T-helper 2 cell treated with Interferon-gamma antibody and Interleukin-4, amounts not matched to agents 5 μg/mL and 100 μg/mL, for 36 hours (primary cell): ENCODE measurements at regions not wholly inside any gene's neighbourhood (a gene's known extent, or its start where the extent isn't known, plus 50 kb on each side); places are given as distances from the start of the nearest gene placed in this dataset.

ENCODE experiments used
- DNase-seq: peaks from one replicate; pipeline ENCODE4 v3.0.0; 2021; ENCODE audit warnings: low spot score
- H3K27ac Mint-ChIP-seq: one replicate; pipeline ENCODE4 v1.8.0; 2021; ENCODE audit warnings: mild to moderate bottlenecking, mixed read lengths
- H3K27me3 Mint-ChIP-seq: one replicate; pipeline ENCODE4 v1.8.0; 2021; ENCODE audit warnings: low read depth, mixed read lengths
- H3K36me3 Mint-ChIP-seq: one replicate; pipeline ENCODE4 v1.8.0; 2021; ENCODE audit warnings: low read depth, mixed read lengths
- H3K4me1 Mint-ChIP-seq: one replicate; pipeline ENCODE4 v1.8.0; 2021; ENCODE audit warnings: low read depth, mixed read lengths
- H3K4me3 Mint-ChIP-seq: one replicate; pipeline ENCODE4 v1.8.0; 2022; ENCODE audit warnings: mild to moderate bottlenecking, moderate library complexity, mixed read lengths
- H3K9me3 Mint-ChIP-seq: one replicate; pipeline ENCODE4 v1.8.0; 2021; ENCODE audit warnings: mixed read lengths

DNA sequence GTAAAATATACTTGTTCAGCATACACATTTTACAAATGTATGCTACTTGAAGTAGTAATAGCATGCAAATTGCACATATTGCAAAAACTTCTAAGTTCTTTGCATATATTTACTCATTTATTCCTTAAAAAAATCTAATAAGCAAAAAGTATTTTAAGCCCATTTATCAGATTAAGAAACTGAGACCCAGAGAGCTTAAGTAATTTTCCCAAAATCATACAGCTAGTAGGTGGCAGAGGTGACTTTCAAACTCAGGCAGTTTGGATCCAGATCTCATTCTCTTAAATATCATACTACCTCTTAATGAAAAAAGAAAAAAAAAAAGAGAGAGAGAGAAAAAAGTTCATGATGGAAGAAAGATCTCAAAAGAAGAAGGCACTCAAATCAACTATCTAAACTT, 157.9 kb downstream of the RPS12 start:
- no peaks in the 10 kb centered on the region for H3K4me1 Mint-ChIP-seq
- no peak for DNase-seq
- no peak overlapping the region for H3K4me3 Mint-ChIP-seq
- peaks cover 5% of the 10 kb centered on the region for H3K27me3 Mint-ChIP-seq
- H3K27ac Mint-ChIP-seq = no peak overlapping the region
- no peaks in the 10 kb centered on the region for H3K9me3 Mint-ChIP-seq
- no peaks in the 10 kb centered on the region for H3K36me3 Mint-ChIP-seq

DNA sequence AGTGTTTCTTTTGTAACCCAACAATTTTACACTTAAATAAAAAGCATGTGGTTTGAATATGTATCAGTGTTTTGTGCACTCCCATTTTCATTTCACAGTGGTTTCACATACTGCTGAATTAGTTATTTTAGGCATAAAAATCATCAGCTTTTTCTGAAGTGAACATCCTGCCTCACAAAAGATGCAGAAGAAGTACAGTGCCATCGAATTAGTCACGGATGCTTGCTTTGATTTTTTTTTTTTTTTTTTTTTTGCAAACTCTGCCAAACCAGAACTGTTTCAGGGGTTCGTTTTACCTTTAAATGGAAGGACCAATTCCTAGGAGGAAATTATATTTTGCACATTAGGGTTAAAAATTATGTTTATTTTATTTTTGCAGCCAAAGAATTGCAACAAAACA, 158.6 kb downstream of the RPS12 start:
- H3K27me3 Mint-ChIP-seq = peaks cover 9% of the 10 kb centered on the region
- no peak for DNase-seq
- no peaks in the 10 kb centered on the region for H3K9me3 Mint-ChIP-seq
- no peaks in the 10 kb centered on the region for H3K36me3 Mint-ChIP-seq
- H3K4me1 Mint-ChIP-seq = no peaks in the 10 kb centered on the region
- H3K27ac Mint-ChIP-seq = no peak overlapping the region
- no peak overlapping the region for H3K4me3 Mint-ChIP-seq

DNA sequence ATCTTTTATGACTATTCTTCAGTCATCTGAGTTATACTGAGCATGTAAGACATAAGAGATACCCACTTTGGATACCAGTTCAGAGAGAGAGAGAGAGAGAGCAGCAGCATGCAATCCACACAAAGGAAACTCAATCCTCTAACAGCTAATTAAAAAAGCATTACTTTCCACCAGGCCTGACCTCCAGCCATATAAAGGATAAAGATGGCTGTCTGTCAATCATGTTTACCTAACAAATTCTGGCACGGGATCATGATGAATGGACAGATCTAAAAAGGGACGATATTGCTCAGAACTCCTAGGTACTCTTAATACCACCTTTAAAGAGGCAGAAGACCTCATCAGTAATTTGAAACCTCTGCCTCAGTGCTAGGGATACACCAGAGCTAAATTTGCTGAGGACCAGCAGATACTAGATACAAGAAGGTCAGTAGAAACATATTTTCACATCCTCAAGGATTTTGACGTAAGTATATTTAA, 159.2 kb downstream of the RPS12 start:
- Mint-ChIP-seq H3K36me3 (no peaks in the 10 kb centered on the region), H3K27ac (no peak overlapping the region), H3K4me3 (no peak overlapping the region), H3K4me1 (no peaks in the 10 kb centered on the region), H3K9me3 (no peaks in the 10 kb centered on the region), H3K27me3 (peaks cover 11% of the 10 kb centered on the region)
- DNase-seq = no peak

DNA sequence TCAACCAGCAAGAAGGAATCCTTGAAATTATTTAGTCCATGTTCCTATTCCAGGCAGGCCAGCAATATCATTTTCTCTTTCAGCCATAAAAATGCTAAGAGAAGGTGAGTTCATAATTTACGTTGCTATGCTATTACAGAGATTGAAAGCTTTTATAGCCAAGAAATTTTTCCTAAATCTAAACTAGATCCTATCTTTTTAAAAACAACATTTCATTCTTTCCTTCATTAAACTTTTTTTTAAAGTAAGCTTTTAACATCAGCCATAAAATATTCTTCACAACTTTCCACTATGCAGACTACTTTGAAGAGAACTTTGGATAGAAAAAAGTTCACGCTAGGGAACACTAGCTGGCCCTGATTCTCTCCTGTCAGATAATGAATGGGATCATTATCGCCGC, 159.8 kb downstream of the RPS12 start:
- Mint-ChIP-seq H3K36me3 (no peaks in the 10 kb centered on the region), H3K9me3 (no peaks in the 10 kb centered on the region), H3K27me3 (peaks cover 13% of the 10 kb centered on the region), H3K27ac (no peak overlapping the region), H3K4me1 (no peaks in the 10 kb centered on the region), H3K4me3 (no peak overlapping the region)
- no peak for DNase-seq

- DNase-seq = no peak
- Mint-ChIP-seq H3K27me3 (peaks cover 13% of the 10 kb centered on the region), H3K4me1 (no peaks in the 10 kb centered on the region), H3K27ac (no peak overlapping the region), H3K4me3 (no peak overlapping the region), H3K9me3 (no peaks in the 10 kb centered on the region), H3K36me3 (no peaks in the 10 kb centered on the region)
Measured at GRCh38 chr6:132977413-132977812, 163.0 kb downstream of the RPS12 start.

DNA sequence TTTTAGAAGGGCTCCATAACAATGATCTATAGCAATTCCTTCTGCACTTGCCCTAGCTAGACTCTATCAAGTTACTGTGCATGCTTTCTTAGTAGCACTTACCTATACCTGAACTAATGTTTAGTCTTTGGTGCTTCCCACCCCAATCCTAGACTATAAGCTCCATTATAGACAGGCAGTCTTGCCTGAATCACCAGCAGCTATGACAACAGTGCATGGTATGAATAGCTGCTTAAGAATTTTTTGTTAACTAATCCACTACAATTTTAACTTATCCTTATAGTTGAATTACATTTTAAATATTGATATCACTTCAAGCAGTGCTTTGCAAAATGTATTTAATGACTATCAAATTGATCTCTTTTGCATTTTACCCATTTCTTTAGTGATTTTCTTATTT, 164.3 kb downstream of the RPS12 start:
- no peaks in the 10 kb centered on the region for H3K9me3 Mint-ChIP-seq
- H3K4me3 Mint-ChIP-seq = no peak overlapping the region
- H3K27me3 Mint-ChIP-seq = peaks cover 13% of the 10 kb centered on the region
- no peak overlapping the region for H3K27ac Mint-ChIP-seq
- H3K36me3 Mint-ChIP-seq = no peaks in the 10 kb centered on the region
- no peaks in the 10 kb centered on the region for H3K4me1 Mint-ChIP-seq
- no peak for DNase-seq

GRCh38 chr6:132993738-132994137, 179.4 kb downstream of the RPS12 start:
- H3K9me3 Mint-ChIP-seq = no peaks in the 10 kb centered on the region
- no peak overlapping the region for H3K27ac Mint-ChIP-seq
- no peaks in the 10 kb centered on the region for H3K4me1 Mint-ChIP-seq
- DNase-seq = no peak
- no peak overlapping the region for H3K4me3 Mint-ChIP-seq
- no peaks in the 10 kb centered on the region for H3K36me3 Mint-ChIP-seq
- H3K27me3 Mint-ChIP-seq = peaks cover 2% of the 10 kb centered on the region

DNA sequence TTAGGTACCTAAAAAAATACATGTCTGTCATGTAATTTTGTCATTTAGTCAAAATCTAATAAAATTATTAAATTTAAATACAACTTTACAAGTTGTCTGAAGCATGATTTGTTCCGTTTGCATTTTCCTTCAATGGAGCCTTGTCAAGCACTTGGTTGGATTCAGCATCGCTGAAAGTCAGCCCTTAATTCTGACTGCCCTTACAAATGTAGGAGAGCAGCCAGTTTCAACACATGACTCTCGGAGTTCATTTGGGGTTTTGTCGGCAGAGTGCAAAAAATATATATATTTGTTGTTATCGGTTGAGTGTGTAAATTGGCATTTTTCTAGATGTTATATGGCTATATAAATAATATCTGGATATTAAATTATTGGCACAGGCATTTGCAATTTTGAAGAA, 180.6 kb downstream of the RPS12 start:
- no peak for DNase-seq
- no peak overlapping the region for H3K4me3 Mint-ChIP-seq
- no peaks in the 10 kb centered on the region for H3K36me3 Mint-ChIP-seq
- no peaks in the 10 kb centered on the region for H3K9me3 Mint-ChIP-seq
- H3K4me1 Mint-ChIP-seq = no peaks in the 10 kb centered on the region
- no peak overlapping the region for H3K27ac Mint-ChIP-seq
- H3K27me3 Mint-ChIP-seq = peaks cover 2% of the 10 kb centered on the region

DNA sequence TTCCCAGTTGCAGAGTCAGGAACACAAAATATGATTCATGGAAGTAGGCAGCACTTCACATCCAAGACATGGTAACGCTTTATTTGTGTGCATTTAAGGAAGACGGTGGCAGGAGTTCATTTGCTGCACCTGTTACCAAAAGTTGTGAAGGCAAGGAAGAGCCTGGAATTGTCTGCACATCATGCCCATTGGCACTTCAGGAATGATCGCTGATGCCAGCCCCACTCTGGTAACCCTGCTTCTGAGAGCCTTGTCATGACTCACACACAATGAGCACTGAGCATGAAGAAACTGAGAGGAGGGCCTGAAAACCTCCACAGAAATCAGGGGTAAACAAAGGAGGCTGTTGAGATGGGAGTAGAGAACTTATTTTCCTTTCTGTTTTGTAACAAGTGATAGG, 181.1 kb downstream of the RPS12 start:
- Mint-ChIP-seq H3K27ac (no peak overlapping the region), H3K36me3 (no peaks in the 10 kb centered on the region), H3K27me3 (peaks cover 2% of the 10 kb centered on the region), H3K9me3 (no peaks in the 10 kb centered on the region), H3K4me3 (no peak overlapping the region), H3K4me1 (no peaks in the 10 kb centered on the region)
- DNase-seq = no peak

- Mint-ChIP-seq H3K9me3 (no peaks in the 10 kb centered on the region), H3K27ac (no peak overlapping the region), H3K36me3 (no peaks in the 10 kb centered on the region), H3K27me3 (peaks cover 2% of the 10 kb centered on the region), H3K4me1 (no peaks in the 10 kb centered on the region), H3K4me3 (no peak overlapping the region)
- no peak for DNase-seq
Measured at GRCh38 chr6:132998418-132998817, 184.0 kb downstream of the RPS12 start.

DNA sequence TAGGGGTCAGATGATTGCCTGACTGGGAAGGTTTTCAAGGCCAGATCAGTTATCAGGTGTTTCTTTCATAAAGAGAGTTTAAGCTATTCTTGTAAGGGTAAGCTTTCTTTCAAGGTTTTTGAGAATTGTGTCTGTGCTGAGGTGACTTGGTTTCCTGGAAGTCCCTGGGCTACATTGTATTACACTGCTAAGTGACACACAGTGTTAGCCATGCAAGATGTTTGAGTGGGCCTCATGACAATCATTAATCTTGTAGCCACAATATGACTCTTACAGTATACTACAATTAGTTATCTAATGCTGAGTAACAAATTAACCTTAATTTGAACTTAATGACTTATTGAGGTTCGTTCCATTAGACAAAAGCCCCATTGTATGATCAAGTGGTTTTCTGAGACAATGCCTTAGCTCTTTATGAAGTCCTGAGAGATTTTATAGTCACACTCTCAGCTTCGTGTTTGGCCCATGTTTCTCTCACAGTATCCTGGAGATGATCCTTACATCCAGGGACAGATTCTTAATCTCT, 186.7 kb downstream of the RPS12 start:
- H3K27ac Mint-ChIP-seq = no peak overlapping the region
- no peak overlapping the region for H3K4me3 Mint-ChIP-seq
- no peaks in the 10 kb centered on the region for H3K4me1 Mint-ChIP-seq

DNA sequence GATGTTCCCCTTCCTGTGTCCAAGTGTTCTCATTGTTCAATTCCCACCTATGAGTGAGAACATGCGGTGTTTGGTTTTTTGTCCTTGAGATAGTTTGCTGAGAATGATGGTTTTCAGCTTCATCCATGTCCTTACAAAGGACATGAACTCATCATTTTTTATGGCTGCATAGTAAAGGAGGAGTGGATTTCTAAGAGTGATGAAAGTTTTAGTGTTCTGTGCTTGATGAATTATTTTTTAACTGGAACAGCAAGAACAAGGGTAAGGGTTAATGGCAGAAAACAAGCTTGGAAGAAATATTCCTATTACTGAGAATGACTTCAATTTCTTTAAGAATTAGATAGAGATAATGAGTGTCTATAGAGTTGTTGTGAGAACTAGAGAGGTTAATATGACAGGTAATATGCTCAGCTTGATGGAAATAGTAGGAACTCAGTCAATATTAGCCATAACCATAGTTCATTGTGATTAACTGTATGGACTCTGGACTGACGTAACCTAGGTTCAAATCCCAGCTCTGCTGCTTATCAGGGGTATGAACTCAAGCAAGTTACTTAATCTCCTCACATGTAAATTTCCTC, 190.0 kb downstream of the RPS12 start:
- no peak for DNase-seq
- no peak overlapping the region for H3K4me3 Mint-ChIP-seq
- no peaks in the 10 kb centered on the region for H3K36me3 Mint-ChIP-seq
- H3K27ac Mint-ChIP-seq = no peak overlapping the region
- no peaks in the 10 kb centered on the region for H3K27me3 Mint-ChIP-seq
- H3K4me1 Mint-ChIP-seq = no peaks in the 10 kb centered on the region
- no peaks in the 10 kb centered on the region for H3K9me3 Mint-ChIP-seq

More for the DNA sequence above, 186.7 kb downstream of the RPS12 start:
- H3K36me3 Mint-ChIP-seq = no peaks in the 10 kb centered on the region
- no peaks in the 10 kb centered on the region for H3K9me3 Mint-ChIP-seq
- peaks cover 2% of the 10 kb centered on the region for H3K27me3 Mint-ChIP-seq
- no peak for DNase-seq

DNA sequence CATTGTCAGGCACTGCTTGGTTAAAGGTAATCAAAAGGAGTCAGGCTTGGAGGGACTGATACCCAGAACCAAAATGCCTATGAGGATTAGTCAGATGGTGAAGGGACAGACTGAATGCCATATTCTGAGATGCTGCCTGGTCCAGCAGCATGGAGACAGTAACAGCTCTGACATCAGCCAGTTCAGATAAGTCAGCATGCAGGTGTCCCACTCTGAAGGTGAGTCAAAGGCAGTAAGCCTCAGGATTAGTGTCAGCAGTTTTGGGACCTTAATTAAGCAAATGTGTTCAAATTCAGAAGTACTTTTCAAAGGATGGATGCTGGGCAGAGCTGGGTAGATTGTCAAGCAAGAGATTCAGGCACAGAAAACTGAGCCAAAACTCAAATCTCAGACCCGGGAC, 198.4 kb downstream of the RPS12 start:
- H3K27me3 Mint-ChIP-seq = no peaks in the 10 kb centered on the region
- no peaks in the 10 kb centered on the region for H3K4me1 Mint-ChIP-seq
- H3K27ac Mint-ChIP-seq = no peak overlapping the region
- no peak overlapping the region for H3K4me3 Mint-ChIP-seq
- no peak for DNase-seq
- no peaks in the 10 kb centered on the region for H3K9me3 Mint-ChIP-seq
- no peaks in the 10 kb centered on the region for H3K36me3 Mint-ChIP-seq

DNA sequence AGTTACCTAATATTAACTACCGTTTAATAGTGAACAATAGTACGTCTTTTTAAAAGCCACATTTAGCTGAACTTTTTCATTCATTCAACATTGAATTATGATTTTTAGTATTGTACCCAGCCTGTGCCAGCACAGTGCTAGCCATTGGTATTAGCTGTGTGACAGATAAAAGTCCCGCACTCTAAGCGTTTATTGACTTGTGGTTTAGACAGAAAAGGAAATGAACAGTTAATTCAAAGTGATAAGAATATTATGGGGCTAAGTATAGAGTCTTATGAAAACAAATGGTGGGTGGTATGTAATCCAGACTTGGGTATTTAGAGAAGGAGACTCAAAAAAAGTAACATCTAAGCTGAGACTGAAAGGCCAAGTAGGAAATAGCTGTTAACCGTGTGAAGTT, 202.3 kb downstream of the RPS12 start:
- Mint-ChIP-seq H3K9me3 (no peaks in the 10 kb centered on the region), H3K27me3 (no peaks in the 10 kb centered on the region), H3K4me3 (no peak overlapping the region), H3K4me1 (no peaks in the 10 kb centered on the region), H3K27ac (no peak overlapping the region), H3K36me3 (no peaks in the 10 kb centered on the region)
- DNase-seq = no peak

- no peaks in the 10 kb centered on the region for H3K27me3 Mint-ChIP-seq
- no peak overlapping the region for H3K4me3 Mint-ChIP-seq
- H3K4me1 Mint-ChIP-seq = no peaks in the 10 kb centered on the region
- H3K36me3 Mint-ChIP-seq = no peaks in the 10 kb centered on the region
- H3K27ac Mint-ChIP-seq = no peak overlapping the region
- H3K9me3 Mint-ChIP-seq = no peaks in the 10 kb centered on the region
- DNase-seq = no peak
Measured at GRCh38 chr6:133017581-133017980, 203.2 kb downstream of the RPS12 start.
